PC-3 (cell line): ENCODE measurements at regions not wholly inside any gene's neighbourhood (a gene's known extent, or its start where the extent isn't known, plus 50 kb on each side); places are given as distances from the start of the nearest gene placed in this dataset.

ENCODE experiments used
- ATAC-seq: fragments of 200-7000 bp; cut with Tn5 transposase; 2 replicates; pipeline ENCODE4 v1.9.1; 2020; ENCODE audit warnings: mild to moderate bottlenecking, moderate library complexity
- BruUV-seq: library from RNA; stranded (reverse); fragments of 400-500 nt; replicated peaks from 2 replicates; lab custom pipeline; 2021; lab: Mats Ljungman, UMichigan
- CTCF ChIA-PET: fragments of 300-600 bp; sonication (Branson Sonifier 250); formaldehyde crosslinking; loops from one replicate; lab custom pipeline; 2022; ENCODE audit warnings: antibody characterized with exemption; lab: Charles Lee
- POLR2A ChIA-PET: fragments of 300-600 bp; sonication (Branson Sonifier 250); formaldehyde crosslinking; loops from one replicate; lab custom pipeline; 2022; ENCODE audit warnings: antibody characterized with exemption; ENCODE audit not compliant: unreplicated experiment; lab: Charles Lee
- DNase-seq: peaks from one replicate; pipeline ENCODE4 v3.0.0-alpha.2; 2015
- H2AFZ ChIP-seq: fragments of 300-600 bp; sonication (generic); 2 replicates; pipeline ENCODE4 v1.6.0; 2016; ENCODE audit warnings: antibody characterized with exemption, low read length
- H3F3A ChIP-seq: fragments of 300-600 bp; sonication (generic); one replicate; pipeline ENCODE4 v1.6.0; 2017; ENCODE audit warnings: antibody characterized with exemption, low read length, control low read depth, mild to moderate bottlenecking; ENCODE audit not compliant: unreplicated experiment
- H3K27ac ChIP-seq: fragments of 300-600 bp; sonication (generic); 2 replicates; pipeline ENCODE4 v1.5.1; 2016; ENCODE audit warnings: mild to moderate bottlenecking, low read length
- H3K27me3 ChIP-seq: fragments of 300-600 bp; sonication (generic); 2 replicates; pipeline ENCODE4 v1.6.1; 2016; ENCODE audit warnings: low read length, mixed read lengths
- H3K36me3 ChIP-seq: fragments of 300-600 bp; sonication (generic); 2 replicates; pipeline ENCODE4 v1.6.1; 2016; ENCODE audit warnings: low read depth, mixed run types, low read length, mixed read lengths
- H3K4me1 ChIP-seq: fragments of 300-600 bp; sonication (generic); 2 replicates; pipeline ENCODE4 v1.5.1; 2016; ENCODE audit warnings: low read length; ENCODE audit not compliant: insufficient read depth
- H3K4me2 ChIP-seq: fragments of 300-600 bp; sonication (generic); 2 replicates; pipeline ENCODE4 v1.6.0; 2016; ENCODE audit warnings: low read length
- H3K4me3 ChIP-seq: fragments of 300-600 bp; sonication (generic); 2 replicates; pipeline ENCODE4 v1.5.1; 2016; ENCODE audit warnings: mild to moderate bottlenecking, low read length, mixed read lengths
- H3K79me2 ChIP-seq: fragments of 300-600 bp; sonication (generic); 2 replicates; pipeline ENCODE4 v1.6.1; 2017; ENCODE audit warnings: low read length, mixed read lengths
- H3K9ac ChIP-seq: fragments of 300-600 bp; sonication (generic); 2 replicates; pipeline ENCODE4 v1.6.0; 2016; ENCODE audit warnings: mild to moderate bottlenecking, low read length
- H3K9me2 ChIP-seq: fragments of 300-600 bp; sonication (generic); replicated peaks from 2 replicates; pipeline ENCODE4 v1.6.1; 2016; ENCODE audit warnings: mixed run types, low read length, mixed read lengths
- H3K9me3 ChIP-seq: fragments of 300-600 bp; sonication (generic); 2 replicates; pipeline ENCODE4 v1.6.1; 2016; ENCODE audit warnings: low read length, mixed read lengths
- H4K20me1 ChIP-seq: fragments of 300-600 bp; sonication (generic); 2 replicates; pipeline ENCODE4 v1.6.1; 2016; ENCODE audit warnings: low read length, mixed read lengths
- EZH2 ChIP-seq: fragments of 300-600 bp; sonication (generic); IDR thresholded peaks from one replicate; pipeline ENCODE4 v1.6.1; 2017; ENCODE audit warnings: antibody characterized with exemption, mild to moderate bottlenecking, low read length; ENCODE audit not compliant: unreplicated experiment
- EZH2phosphoT487 ChIP-seq: fragments of 300-600 bp; sonication (generic); IDR thresholded peaks from 2 replicates; pipeline ENCODE4 v1.6.1; 2018; ENCODE audit warnings: mild to moderate bottlenecking, antibody characterized with exemption, low read length, borderline replicate concordance
- intact Hi-C: fragments of 100-400 bp; cut with micrococcal nuclease; formaldehyde crosslinking; loops from 2 replicates; pipeline ENCODE4 v1.9.0; 2023
- TF ChIP-seq, protein P1 (sequence below): fragments of 300-600 bp; sonication (generic); conservative IDR thresholded peaks from 2 replicates; pipeline ENCODE4 v1.5.1; 2017; ENCODE audit warnings: antibody characterized with exemption, low read depth, mild to moderate bottlenecking, low read length

DNA sequence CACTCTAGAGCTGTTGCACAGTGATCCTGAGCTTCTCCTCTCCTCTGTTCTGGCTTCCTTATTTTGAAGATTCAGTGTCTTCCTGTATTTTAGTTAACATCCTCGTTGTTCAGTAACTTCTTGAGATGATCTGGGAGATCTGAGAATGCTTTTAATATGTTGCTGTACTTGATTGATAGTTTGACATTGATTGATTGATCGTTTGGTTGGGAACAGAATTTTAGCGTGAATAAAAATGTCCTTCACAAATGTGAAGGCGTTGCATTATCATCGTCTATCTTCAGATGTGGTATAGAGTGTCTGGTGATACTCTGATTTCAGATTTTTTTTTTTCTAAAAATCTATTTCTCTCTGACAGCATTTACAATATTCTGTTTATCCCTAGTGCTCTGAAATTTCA lies 80.1 kb upstream of the KLF12 start:
- Histone ChIP-seq H3F3A (no peaks in the 10 kb centered on the region), H3K79me2 (no peaks in the 10 kb centered on the region), H3K4me1 (peaks cover 5% of the 10 kb centered on the region; the same call in 1 of the 2 replicates), H3K9me3 (no peaks in the 10 kb centered on the region), H3K27ac (no peak overlapping the region), H3K4me3 (no peak overlapping the region), H2AFZ (no peak overlapping the region), H3K9me2 (no peaks in the 10 kb centered on the region), H3K4me2 (no peak overlapping the region), H3K36me3 (no peaks in the 10 kb centered on the region), H4K20me1 (no peaks in the 10 kb centered on the region), H3K27me3 (no peaks in the 10 kb centered on the region), H3K9ac (no peak overlapping the region)
- DNase-seq (no peak), ATAC-seq (no peak)
- intact Hi-C loops = no loop called here
- TF ChIP-seq EZH2 (no peak), EZH2phosphoT487 (no peak)
- TF ChIP-seq, protein P1, sequence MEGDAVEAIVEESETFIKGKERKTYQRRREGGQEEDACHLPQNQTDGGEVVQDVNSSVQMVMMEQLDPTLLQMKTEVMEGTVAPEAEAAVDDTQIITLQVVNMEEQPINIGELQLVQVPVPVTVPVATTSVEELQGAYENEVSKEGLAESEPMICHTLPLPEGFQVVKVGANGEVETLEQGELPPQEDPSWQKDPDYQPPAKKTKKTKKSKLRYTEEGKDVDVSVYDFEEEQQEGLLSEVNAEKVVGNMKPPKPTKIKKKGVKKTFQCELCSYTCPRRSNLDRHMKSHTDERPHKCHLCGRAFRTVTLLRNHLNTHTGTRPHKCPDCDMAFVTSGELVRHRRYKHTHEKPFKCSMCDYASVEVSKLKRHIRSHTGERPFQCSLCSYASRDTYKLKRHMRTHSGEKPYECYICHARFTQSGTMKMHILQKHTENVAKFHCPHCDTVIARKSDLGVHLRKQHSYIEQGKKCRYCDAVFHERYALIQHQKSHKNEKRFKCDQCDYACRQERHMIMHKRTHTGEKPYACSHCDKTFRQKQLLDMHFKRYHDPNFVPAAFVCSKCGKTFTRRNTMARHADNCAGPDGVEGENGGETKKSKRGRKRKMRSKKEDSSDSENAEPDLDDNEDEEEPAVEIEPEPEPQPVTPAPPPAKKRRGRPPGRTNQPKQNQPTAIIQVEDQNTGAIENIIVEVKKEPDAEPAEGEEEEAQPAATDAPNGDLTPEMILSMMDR = no peak
- CTCF ChIA-PET = no interaction called here
- POLR2A ChIA-PET = no interaction called here
- no TSS peak for BruUV-seq

DNA sequence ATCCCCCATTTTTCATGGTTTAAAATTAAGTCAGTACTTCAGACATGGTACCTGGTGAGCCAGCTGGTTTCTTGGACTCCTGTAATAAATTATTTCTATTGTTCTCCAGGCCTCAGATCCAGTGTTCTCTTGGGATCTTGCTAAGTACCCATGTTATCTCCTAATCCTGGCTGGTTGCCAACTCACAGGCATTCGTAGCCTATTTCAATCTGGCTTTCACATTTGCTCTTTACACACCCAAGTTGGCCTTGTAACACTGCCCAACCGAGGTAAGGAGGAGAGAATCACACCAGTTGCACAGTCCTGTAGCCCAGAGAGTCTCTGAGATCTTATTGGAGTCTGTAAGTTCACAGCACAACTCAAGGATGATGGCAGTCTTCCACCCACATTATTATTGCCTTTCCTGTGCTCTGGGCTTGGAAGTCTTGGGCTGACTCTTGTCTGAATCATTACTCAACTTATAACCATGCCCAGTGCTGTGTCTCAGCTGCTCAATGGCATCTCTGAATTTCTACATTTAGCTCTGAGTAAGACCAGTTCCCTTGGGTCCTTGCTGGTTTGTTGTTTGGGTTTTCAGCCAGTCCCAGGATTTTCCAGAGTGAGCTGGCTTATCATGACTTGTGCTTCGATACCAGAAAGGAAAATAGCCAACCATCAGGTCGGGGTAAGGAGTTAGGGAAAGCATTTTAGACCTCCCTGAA lies 76.6 kb upstream of the KLF12 start:
- H3F3A ChIP-seq = no peaks in the 10 kb centered on the region
- no peaks in the 10 kb centered on the region for H3K36me3 ChIP-seq
- POLR2A ChIA-PET = no interaction called here
- no peaks in the 10 kb centered on the region for H3K9me2 ChIP-seq
- intact Hi-C loops = no loop called here
- no peaks in the 10 kb centered on the region for H4K20me1 ChIP-seq
- peaks cover 5% of the 10 kb centered on the region; the same call in 1 of the 2 replicates for H3K4me1 ChIP-seq
- ATAC-seq (peak; percentile 74), DNase-seq (peak; percentile 61)
- H3K9ac ChIP-seq = no peak overlapping the region
- no peaks in the 10 kb centered on the region for H3K9me3 ChIP-seq
- TF ChIP-seq EZH2 (no peak), EZH2phosphoT487 (no peak)
- TF ChIP-seq, protein P1 = no peak
- H3K27ac ChIP-seq = no peak overlapping the region
- no peaks in the 10 kb centered on the region for H3K79me2 ChIP-seq
- no peak overlapping the region for H3K4me3 ChIP-seq
- CTCF ChIA-PET = no interaction called here
- 0 out of 2 replicates have a peak overlapping the region, but pooled peaks have one; percentile 28 for H3K4me2 ChIP-seq
- H2AFZ ChIP-seq = 0 out of 2 replicates have a peak overlapping the region, but pooled peaks have one; percentile 49
- no peaks in the 10 kb centered on the region for H3K27me3 ChIP-seq
- BruUV-seq = no TSS peak

DNA sequence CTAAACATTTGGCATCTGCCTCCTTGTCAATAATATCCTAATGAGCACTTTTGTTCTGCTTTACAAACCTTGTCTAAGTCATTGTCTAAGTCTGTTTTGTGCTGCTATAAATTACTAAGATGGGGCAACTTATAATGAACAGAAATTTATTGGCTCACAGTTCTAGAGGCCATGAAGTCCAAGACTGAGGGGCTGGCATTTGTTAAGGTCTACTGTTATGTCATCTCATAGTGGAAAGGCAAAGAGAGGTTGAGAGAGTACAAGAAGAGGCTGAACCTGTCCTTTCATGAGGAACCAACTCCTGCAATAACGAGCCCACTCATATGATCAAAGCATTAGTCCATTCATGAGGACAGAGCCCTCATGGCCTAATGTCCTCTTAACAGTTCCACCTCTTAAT lies 72.7 kb upstream of the KLF12 start:
- Histone ChIP-seq H3K79me2 (no peaks in the 10 kb centered on the region), H3K9me3 (no peaks in the 10 kb centered on the region), H3K27ac (no peak overlapping the region), H4K20me1 (no peaks in the 10 kb centered on the region), H3K4me3 (no peak overlapping the region), H3K9ac (no peak overlapping the region), H3K9me2 (no peaks in the 10 kb centered on the region), H3K4me1 (peaks cover 5% of the 10 kb centered on the region; the same call in 1 of the 2 replicates), H3F3A (no peaks in the 10 kb centered on the region), H3K4me2 (no peak overlapping the region), H2AFZ (no peak overlapping the region), H3K27me3 (no peaks in the 10 kb centered on the region), H3K36me3 (no peaks in the 10 kb centered on the region)
- no peak for DNase-seq
- no TSS peak for BruUV-seq
- intact Hi-C loops = no loop called here
- TF ChIP-seq, protein P1 = no peak
- TF ChIP-seq EZH2 = no peak
- ChIA-PET POLR2A (no interaction called here), CTCF (no interaction called here)
- ATAC-seq = no peak
